HL-60 (cell line): ENCODE measurements at regions not wholly inside any gene's neighbourhood (a gene's known extent, or its start where the extent isn't known, plus 50 kb on each side); places are given as distances from the start of the nearest gene placed in this dataset.

ENCODE experiments used
- DNase-seq, 2 experiments: peaks; one replicate each; pipeline ENCODE4 v3.0.0-alpha.2; 2010 to 2020; ENCODE audit warnings: low read depth in 1 of 2, low spot score in 1 of 2
- H3K27ac ChIP-seq: fragments of 250-450 bp; sonication (Bioruptor Pico); replicated peaks from 2 replicates; pipeline ENCODE4 v1.5.1; 2020; ENCODE audit warnings: mild to moderate bottlenecking, moderate library complexity
- H3K27me3 ChIP-seq: fragments of 250-450 bp; sonication (Bioruptor Pico); 2 replicates; pipeline ENCODE4 v1.5.1; 2021; ENCODE audit warnings: mild to moderate bottlenecking, moderate library complexity; ENCODE audit not compliant: insufficient read depth, poor library complexity, severe bottlenecking
- H3K4me3 ChIP-seq: replicated peaks from 2 replicates; pipeline ENCODE4 v1.5.1; 2011; ENCODE audit warnings: mild to moderate bottlenecking, control low read depth, low read length; ENCODE audit not compliant: insufficient read depth
- CTCF ChIP-seq: IDR thresholded peaks from one replicate; pipeline ENCODE4 v1.5.1; 2011; ENCODE audit warnings: low read length, control low read depth, inconsistent platforms; ENCODE audit not compliant: insufficient read depth
- GABPA ChIP-seq: IDR thresholded peaks from 2 replicates; pipeline ENCODE4 v1.6.1; 2012; ENCODE audit warnings: low read depth
- POLR2AphosphoS5 ChIP-seq: IDR thresholded peaks from 2 replicates; pipeline ENCODE4 v1.6.1; 2012; ENCODE audit warnings: low read depth
- REST ChIP-seq: IDR thresholded peaks from 2 replicates; pipeline ENCODE4 v1.6.1; 2012; ENCODE audit warnings: low read depth; ENCODE audit not compliant: insufficient replicate concordance
- SPI1 ChIP-seq: IDR thresholded peaks from 2 replicates; pipeline ENCODE4 v1.6.1; 2012; ENCODE audit warnings: low read depth, mild to moderate bottlenecking, borderline replicate concordance

- no peak overlapping the region for H3K4me3 ChIP-seq
- TF ChIP-seq REST = no peak
- TF ChIP-seq CTCF = no peak
- no peak for TF ChIP-seq GABPA
- TF ChIP-seq POLR2AphosphoS5 = no peak
- no peak for TF ChIP-seq SPI1
- H3K27ac ChIP-seq = no peak overlapping the region
- DNase-seq = no peak
- no peaks in the 10 kb centered on the region for H3K27me3 ChIP-seq
Measured at GRCh38 chr10:2414562-2414961, 652.8 kb upstream of the PFKP start.

- no peak for DNase-seq
- no peak overlapping the region for H3K4me3 ChIP-seq
- H3K27me3 ChIP-seq = no peaks in the 10 kb centered on the region
- TF ChIP-seq REST (no peak), GABPA (no peak), CTCF (no peak), POLR2AphosphoS5 (no peak), SPI1 (no peak)
- no peak overlapping the region for H3K27ac ChIP-seq
Measured at GRCh38 chr10:2414039-2414438, 653.3 kb upstream of the PFKP start.

GRCh38 chr10:2410049-2410448 lies 657.3 kb upstream of the PFKP start:
- H3K4me3 ChIP-seq = no peak overlapping the region
- H3K27ac ChIP-seq = no peak overlapping the region
- H3K27me3 ChIP-seq = no peaks in the 10 kb centered on the region
- DNase-seq = no peak
- TF ChIP-seq REST (no peak), POLR2AphosphoS5 (no peak), SPI1 (no peak), GABPA (no peak), CTCF (no peak)
